ENCODE measurements at regions not wholly inside any gene's neighbourhood (a gene's known extent, or its start where the extent isn't known, plus 50 kb on each side); places are given as distances from the start of the nearest gene placed in this dataset.

GRCh38 chr13:40292536-40292935 is 373.9 kb downstream of the FOXO1 start:
- H3K4me3 ChIP-seq (ENCODE audit: control insufficient read depth in 2 of 3, extremely low read depth in 1 of 3, insufficient read depth in 2 of 3, low read depth in 1 of 3, low read length in 3 of 3) = no peak overlapping the region
- H3K27me3 ChIP-seq (ENCODE audit: control insufficient read depth, extremely low read depth, insufficient read depth, low read length) = no peaks in the 10 kb centered on the region
- no peaks in the 10 kb centered on the region for H3K9me3 ChIP-seq (ENCODE audit: control insufficient read depth, low read depth, low read length)
- H3K36me3 ChIP-seq (ENCODE audit: control insufficient read depth in 2 of 2, extremely low read depth in 1 of 2, insufficient read depth in 2 of 2, low read length in 2 of 2) = no peaks in the 10 kb centered on the region
- H3K4me2 ChIP-seq (ENCODE audit: control insufficient read depth, extremely low read depth, insufficient read depth, low read depth, low read length) = no peak overlapping the region
- no peaks in the 10 kb centered on the region for H3K9me1 ChIP-seq (ENCODE audit: control insufficient read depth, extremely low read depth, insufficient read depth, low read length)
- DNase-seq (ENCODE audit: low read depth, low spot score) = no peak
- H3K79me2 ChIP-seq (ENCODE audit: control insufficient read depth, insufficient read depth, low read length) = no peaks in the 10 kb centered on the region
- no peak for FAIRE-seq
- H3K27ac ChIP-seq (ENCODE audit: control insufficient read depth, insufficient read depth, low read length) = no peak overlapping the region
- TF ChIP-seq, protein P1, sequence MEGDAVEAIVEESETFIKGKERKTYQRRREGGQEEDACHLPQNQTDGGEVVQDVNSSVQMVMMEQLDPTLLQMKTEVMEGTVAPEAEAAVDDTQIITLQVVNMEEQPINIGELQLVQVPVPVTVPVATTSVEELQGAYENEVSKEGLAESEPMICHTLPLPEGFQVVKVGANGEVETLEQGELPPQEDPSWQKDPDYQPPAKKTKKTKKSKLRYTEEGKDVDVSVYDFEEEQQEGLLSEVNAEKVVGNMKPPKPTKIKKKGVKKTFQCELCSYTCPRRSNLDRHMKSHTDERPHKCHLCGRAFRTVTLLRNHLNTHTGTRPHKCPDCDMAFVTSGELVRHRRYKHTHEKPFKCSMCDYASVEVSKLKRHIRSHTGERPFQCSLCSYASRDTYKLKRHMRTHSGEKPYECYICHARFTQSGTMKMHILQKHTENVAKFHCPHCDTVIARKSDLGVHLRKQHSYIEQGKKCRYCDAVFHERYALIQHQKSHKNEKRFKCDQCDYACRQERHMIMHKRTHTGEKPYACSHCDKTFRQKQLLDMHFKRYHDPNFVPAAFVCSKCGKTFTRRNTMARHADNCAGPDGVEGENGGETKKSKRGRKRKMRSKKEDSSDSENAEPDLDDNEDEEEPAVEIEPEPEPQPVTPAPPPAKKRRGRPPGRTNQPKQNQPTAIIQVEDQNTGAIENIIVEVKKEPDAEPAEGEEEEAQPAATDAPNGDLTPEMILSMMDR (optimal IDR thresholded peaks at IDR 0.05 in 1 of 3, IDR thresholded peaks at IDR 0.05 in 1 of 3, conservative IDR thresholded peaks at IDR 0.05 in 1 of 3; ENCODE audit: extremely low read depth in 1 of 3, insufficient read depth in 2 of 3, low read length in 3 of 3) = no peak
- no peak for TF ChIP-seq EZH2 (IDR thresholded peaks at IDR 0.05; ENCODE audit: low read length)
- H3K9ac ChIP-seq (ENCODE audit: control insufficient read depth, extremely low read depth, insufficient read depth, low read length) = no peak overlapping the region
- dilution Hi-C loops (cut with MboI; ENCODE audit: extremely low pct_ligation_motif_present, low sequenced_read_pairs) = no loop called here
- no peaks in the 10 kb centered on the region for H3K4me1 ChIP-seq (ENCODE audit: control insufficient read depth, extremely low read depth, insufficient read depth, low read length)
- H2AFZ ChIP-seq (ENCODE audit: control insufficient read depth, low read length) = no peak overlapping the region
- no peaks in the 10 kb centered on the region for H4K20me1 ChIP-seq (ENCODE audit: control insufficient read depth, extremely low read depth, insufficient read depth, low read length)

DNA sequence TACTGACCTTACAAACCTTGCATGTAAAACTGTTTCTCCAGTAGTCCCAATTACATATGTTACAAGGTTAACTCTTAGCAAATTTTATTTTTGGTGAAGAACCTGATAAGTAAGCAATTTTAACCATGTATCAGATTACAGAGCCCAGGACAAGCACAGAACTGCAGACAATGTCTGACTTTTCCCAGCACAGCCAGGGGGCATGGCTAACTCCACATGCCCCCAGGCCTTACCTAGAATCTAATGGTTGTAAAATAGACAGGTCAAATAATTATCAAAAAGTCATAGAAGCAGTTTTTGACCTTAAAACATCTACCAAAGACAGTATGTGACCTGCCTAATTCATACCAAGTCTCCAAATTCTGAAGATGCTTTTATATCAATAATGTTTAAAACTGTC is 364.1 kb downstream of the FOXO1 start:
- H3K9ac ChIP-seq (ENCODE audit: control insufficient read depth, extremely low read depth, insufficient read depth, low read length) = no peak overlapping the region
- no peak for FAIRE-seq
- DNase-seq (ENCODE audit: low read depth, low spot score) = no peak
- H4K20me1 ChIP-seq (ENCODE audit: control insufficient read depth, extremely low read depth, insufficient read depth, low read length) = no peaks in the 10 kb centered on the region
- no peak overlapping the region for H3K27ac ChIP-seq (ENCODE audit: control insufficient read depth, insufficient read depth, low read length)
- H3K4me1 ChIP-seq (ENCODE audit: control insufficient read depth, extremely low read depth, insufficient read depth, low read length) = no peaks in the 10 kb centered on the region
- H3K36me3 ChIP-seq (ENCODE audit: control insufficient read depth in 2 of 2, extremely low read depth in 1 of 2, insufficient read depth in 2 of 2, low read length in 2 of 2) = no peaks in the 10 kb centered on the region
- H2AFZ ChIP-seq (ENCODE audit: control insufficient read depth, low read length) = no peak overlapping the region
- H3K79me2 ChIP-seq (ENCODE audit: control insufficient read depth, insufficient read depth, low read length) = no peaks in the 10 kb centered on the region
- H3K4me3 ChIP-seq (ENCODE audit: control insufficient read depth in 2 of 3, extremely low read depth in 1 of 3, insufficient read depth in 2 of 3, low read depth in 1 of 3, low read length in 3 of 3) = no peak overlapping the region
- H3K9me1 ChIP-seq (ENCODE audit: control insufficient read depth, extremely low read depth, insufficient read depth, low read length) = no peaks in the 10 kb centered on the region
- no peak for TF ChIP-seq EZH2 (IDR thresholded peaks at IDR 0.05; ENCODE audit: low read length)
- TF ChIP-seq, protein P1 (optimal IDR thresholded peaks at IDR 0.05 in 1 of 3, IDR thresholded peaks at IDR 0.05 in 1 of 3, conservative IDR thresholded peaks at IDR 0.05 in 1 of 3; ENCODE audit: extremely low read depth in 1 of 3, insufficient read depth in 2 of 3, low read length in 3 of 3) = no peak
- no peaks in the 10 kb centered on the region for H3K27me3 ChIP-seq (ENCODE audit: control insufficient read depth, extremely low read depth, insufficient read depth, low read length)
- peaks cover 7% of the 10 kb centered on the region for H3K9me3 ChIP-seq (ENCODE audit: control insufficient read depth, low read depth, low read length)
- H3K4me2 ChIP-seq (ENCODE audit: control insufficient read depth, extremely low read depth, insufficient read depth, low read depth, low read length) = no peak overlapping the region
- dilution Hi-C loops (cut with MboI; ENCODE audit: extremely low pct_ligation_motif_present, low sequenced_read_pairs) = no loop called here

All from keratinocyte (primary cell).